ENCODE measurements at regions not wholly inside any gene's neighbourhood (a gene's known extent, or its start where the extent isn't known, plus 50 kb on each side); places are given as distances from the start of the nearest gene placed in this dataset.

DNA sequence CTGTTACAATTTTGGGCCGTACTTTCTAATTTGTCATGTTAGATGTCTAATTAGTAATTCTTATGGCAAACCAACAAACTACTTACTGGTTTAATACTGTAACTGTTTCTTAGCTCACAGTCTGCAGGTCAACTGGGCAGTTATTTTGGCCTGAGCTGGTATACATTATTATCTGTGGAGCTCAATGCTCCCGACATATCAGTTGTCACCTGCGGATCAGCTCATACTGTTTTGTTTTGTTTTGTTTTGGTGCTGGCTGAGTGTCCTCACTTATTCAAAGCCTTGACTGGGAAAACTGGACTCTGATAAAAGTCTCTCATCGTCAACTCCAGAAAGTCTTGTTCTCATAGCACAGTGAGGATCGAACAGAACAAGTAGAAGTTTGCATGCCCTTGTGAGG is 1060.6 kb upstream of the CDH8 start:
- Histone ChIP-seq H3K36me3 (no peaks in the 10 kb centered on the region), H3K4me1 (no peaks in the 10 kb centered on the region), H3K27me3 (no peaks in the 10 kb centered on the region), H3K27ac (no peak overlapping the region), H3K9me3 (no peaks in the 10 kb centered on the region), H3K4me3 (no peak overlapping the region)
- DNase-seq (ENCODE audit: low spot score in 2 of 2) = no peak
- intact Hi-C loops (cut with DNase I) = no loop called here
- TF ChIP-seq CTCF (IDR thresholded peaks at IDR 0.05) = no peak

DNA sequence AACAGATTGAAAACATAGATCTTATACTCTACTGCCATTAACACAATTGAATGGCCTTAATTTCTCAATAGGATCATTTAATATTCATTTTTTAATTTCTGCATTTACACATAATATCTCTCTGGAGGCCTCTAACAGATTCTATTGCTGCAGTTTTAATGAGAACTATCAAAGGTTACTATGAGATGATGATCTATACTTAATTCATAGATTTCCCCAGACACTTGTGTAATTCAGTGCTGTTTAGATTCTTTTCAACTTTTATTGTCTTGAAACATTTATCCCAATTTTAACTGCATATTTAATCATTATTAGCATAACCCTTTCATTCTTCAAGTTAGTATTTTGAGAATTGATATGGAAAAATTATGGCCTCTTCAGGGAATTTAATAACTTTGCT is 1056.5 kb upstream of the CDH8 start:
- no peak for TF ChIP-seq CTCF (IDR thresholded peaks at IDR 0.05)
- no peak overlapping the region for H3K27ac ChIP-seq
- no peak for DNase-seq (ENCODE audit: low spot score in 2 of 2)
- no peaks in the 10 kb centered on the region for H3K9me3 ChIP-seq
- H3K27me3 ChIP-seq = no peaks in the 10 kb centered on the region
- H3K4me1 ChIP-seq = no peaks in the 10 kb centered on the region
- intact Hi-C loops (cut with DNase I) = no loop called here
- H3K4me3 ChIP-seq = no peak overlapping the region
- no peaks in the 10 kb centered on the region for H3K36me3 ChIP-seq

DNA sequence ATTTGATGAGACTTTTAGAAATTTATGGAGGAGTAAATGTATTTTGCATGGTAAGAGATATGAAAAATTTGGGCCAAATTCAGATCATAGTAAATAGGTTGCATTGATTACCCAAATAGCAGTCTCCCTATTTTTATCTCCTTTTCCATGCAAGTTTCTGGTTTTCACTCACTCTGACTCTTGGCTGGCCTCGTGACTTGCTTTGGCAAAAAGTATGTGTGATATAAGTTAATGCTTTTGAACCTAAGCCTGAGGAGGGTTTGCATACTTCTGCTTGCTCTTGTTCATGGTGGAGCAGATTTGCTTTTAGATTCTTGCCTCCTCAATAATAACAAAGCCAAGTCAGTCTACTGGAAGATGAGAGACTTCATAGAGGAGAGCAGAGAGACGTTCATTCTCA is 1045.9 kb upstream of the CDH8 start:
- H3K4me3 ChIP-seq = no peak overlapping the region
- no peak overlapping the region for H3K27ac ChIP-seq
- H3K4me1 ChIP-seq = no peaks in the 10 kb centered on the region
- H3K9me3 ChIP-seq = no peaks in the 10 kb centered on the region
- H3K36me3 ChIP-seq = no peaks in the 10 kb centered on the region
- DNase-seq (ENCODE audit: low spot score in 2 of 2) = no peak
- TF ChIP-seq CTCF (IDR thresholded peaks at IDR 0.05) = no peak
- intact Hi-C loops (cut with DNase I) = no loop called here
- H3K27me3 ChIP-seq = no peaks in the 10 kb centered on the region

DNA sequence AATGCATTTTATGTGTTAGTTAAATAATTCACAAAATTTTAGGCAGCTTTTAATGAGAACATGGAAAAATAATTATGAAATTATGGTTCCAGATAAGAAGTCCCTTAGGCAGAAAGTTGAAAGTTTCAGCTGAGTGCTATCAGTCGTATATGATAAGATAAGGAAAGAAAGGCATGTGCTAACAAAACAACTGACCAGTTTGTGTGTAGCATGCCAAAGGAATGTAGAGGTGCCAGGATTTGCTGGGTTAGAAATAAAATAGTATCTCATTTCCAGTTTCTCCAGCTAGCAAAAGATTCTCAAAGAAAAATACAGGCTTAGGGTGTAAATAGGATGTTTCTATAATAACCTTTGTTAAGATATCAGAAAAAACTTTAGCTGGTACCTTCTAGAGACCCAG is 1044.5 kb upstream of the CDH8 start:
- Histone ChIP-seq H3K36me3 (no peaks in the 10 kb centered on the region), H3K4me1 (no peaks in the 10 kb centered on the region), H3K27ac (no peak overlapping the region), H3K4me3 (no peak overlapping the region), H3K9me3 (no peaks in the 10 kb centered on the region), H3K27me3 (no peaks in the 10 kb centered on the region)
- intact Hi-C loops (cut with DNase I) = no loop called here
- no peak for DNase-seq (ENCODE audit: low spot score in 2 of 2)
- TF ChIP-seq CTCF (IDR thresholded peaks at IDR 0.05) = no peak

GRCh38 chr16:63069047-63069446 is 1032.8 kb upstream of the CDH8 start:
- Histone ChIP-seq H3K4me3 (no peak overlapping the region), H3K4me1 (no peaks in the 10 kb centered on the region), H3K27me3 (no peaks in the 10 kb centered on the region), H3K36me3 (no peaks in the 10 kb centered on the region), H3K27ac (no peak overlapping the region), H3K9me3 (no peaks in the 10 kb centered on the region)
- intact Hi-C loops (cut with DNase I) = no loop called here
- DNase-seq (ENCODE audit: low spot score in 2 of 2) = no peak
- no peak for TF ChIP-seq CTCF (IDR thresholded peaks at IDR 0.05)

- Histone ChIP-seq H3K36me3 (no peaks in the 10 kb centered on the region), H3K4me1 (no peaks in the 10 kb centered on the region), H3K4me3 (no peak overlapping the region), H3K9me3 (no peaks in the 10 kb centered on the region), H3K27me3 (no peaks in the 10 kb centered on the region), H3K27ac (no peak overlapping the region)
- no peak for DNase-seq (ENCODE audit: low spot score in 2 of 2)
- intact Hi-C loops (cut with DNase I) = no loop called here
- TF ChIP-seq CTCF (IDR thresholded peaks at IDR 0.05) = no peak
These were observed 1030.9 kb upstream of the CDH8 start for GRCh38 chr16:63067141-63067540.

Data from ascending aorta (tissue), 2 donors.